ENCODE measurements at regions not wholly inside any gene's neighbourhood (a gene's known extent, or its start where the extent isn't known, plus 50 kb on each side); places are given as distances from the start of the nearest gene placed in this dataset.

GRCh38 chr4:175373031-175373430 is 439.0 kb downstream of the GPM6A start:
- no peak overlapping the region for H3K27ac ChIP-seq (ENCODE audit: extremely low read depth, low read depth, low read length)
- POLR2A ChIA-PET = no interaction called here

GRCh38 chr4:175374459-175374858 is 437.6 kb downstream of the GPM6A start:
- H3K9me3 ChIP-seq (ENCODE audit: control insufficient read depth, insufficient read depth, low read depth, low read length) = no peaks in the 10 kb centered on the region
- ChIA-PET CTCF (no interaction called here), POLR2A (no interaction called here)
- no peak for TF ChIP-seq ZFP3 (tag by site-specific recombination; IDR thresholded peaks at IDR 0.05; ENCODE audit: low read depth)
- H3K4me3 ChIP-seq (ENCODE audit: low read depth, low read length) = no peak overlapping the region
- H3K4me1 ChIP-seq (ENCODE audit: control insufficient read depth, insufficient read depth, low read length) = no peaks in the 10 kb centered on the region
- no peak overlapping the region for H3K27ac ChIP-seq (ENCODE audit: extremely low read depth, low read depth, low read length)
- H3K36me3 ChIP-seq (ENCODE audit: control insufficient read depth in 2 of 2, insufficient read depth in 1 of 2, low read length in 2 of 2) = no peaks in the 10 kb centered on the region

More at GRCh38 chr4:175373031-175373430, 439.0 kb downstream of the GPM6A start:
- CTCF ChIA-PET = no interaction called here
- H3K4me1 ChIP-seq (ENCODE audit: control insufficient read depth, insufficient read depth, low read length) = no peaks in the 10 kb centered on the region
- no peak for TF ChIP-seq ZNF654 (tag by site-specific recombination; IDR thresholded peaks at IDR 0.05; ENCODE audit: low read depth)
- TF ChIP-seq ZNF658 (tag by site-specific recombination; IDR thresholded peaks at IDR 0.05) = no peak
- no peak for TF ChIP-seq HIC1 (tag by site-specific recombination; IDR thresholded peaks at IDR 0.05)
- H3K4me3 ChIP-seq (ENCODE audit: low read depth, low read length) = no peak overlapping the region
- H3K36me3 ChIP-seq (ENCODE audit: control insufficient read depth in 2 of 2, insufficient read depth in 1 of 2, low read length in 2 of 2) = no peaks in the 10 kb centered on the region
- H3K9me3 ChIP-seq (ENCODE audit: control insufficient read depth, insufficient read depth, low read depth, low read length) = no peaks in the 10 kb centered on the region

GRCh38 chr4:175376287-175376977 is 435.6 kb downstream of the GPM6A start:
- Histone ChIP-seq H3K9me3 (ENCODE audit: control insufficient read depth, insufficient read depth, low read depth, low read length) (no peaks in the 10 kb centered on the region), H3K27ac (ENCODE audit: extremely low read depth, low read depth, low read length) (no peak overlapping the region), H3K36me3 (ENCODE audit: control insufficient read depth in 2 of 2, insufficient read depth in 1 of 2, low read length in 2 of 2) (no peaks in the 10 kb centered on the region), H3K4me1 (ENCODE audit: control insufficient read depth, insufficient read depth, low read length) (no peaks in the 10 kb centered on the region), H3K4me3 (ENCODE audit: low read depth, low read length) (no peak overlapping the region)
- CTCF ChIA-PET = no interaction called here
- POLR2A ChIA-PET = no interaction called here
- TF ChIP-seq ZNF610 (tag by site-specific recombination; IDR thresholded peaks at IDR 0.05; ENCODE audit: borderline replicate concordance) (no peak), ZFP37 (tag by site-specific recombination; IDR thresholded peaks at IDR 0.05) (no peak), KLF1 (tag by site-specific recombination; IDR thresholded peaks at IDR 0.05) (no peak), ZNF133 (tag by site-specific recombination; IDR thresholded peaks at IDR 0.05) (no peak), ZSCAN18 (tag by site-specific recombination; IDR thresholded peaks at IDR 0.05) (no peak), ZNF561 (tag by site-specific recombination; IDR thresholded peaks at IDR 0.05; ENCODE audit: borderline replicate concordance) (no peak), FEZF1 (tag by site-specific recombination; IDR thresholded peaks at IDR 0.05) (no peak), OSR2 (tag by site-specific recombination; IDR thresholded peaks at IDR 0.05) (no peak), ZNF473 (tag by site-specific recombination; IDR thresholded peaks at IDR 0.05) (no peak), ZNF707 (tag by site-specific recombination; IDR thresholded peaks at IDR 0.05) (no peak), GLIS1 (tag by site-specific recombination; IDR thresholded peaks at IDR 0.05) (no peak), SALL2 (tag by site-specific recombination; IDR thresholded peaks at IDR 0.05; ENCODE audit: borderline replicate concordance) (no peak), GFI1B (tag by site-specific recombination; IDR thresholded peaks at IDR 0.05) (no peak), ZBTB21 (tag by site-specific recombination; IDR thresholded peaks at IDR 0.05) (no peak), ELK4 (IDR thresholded peaks at IDR 0.05; ENCODE audit: borderline replicate concordance, low read depth, low read length) (no peak), ZBTB17 (tag by site-specific recombination; IDR thresholded peaks at IDR 0.05) (no peak), ZNF18 (tag by site-specific recombination; IDR thresholded peaks at IDR 0.05) (no peak), ZIC2 (tag by site-specific recombination; IDR thresholded peaks at IDR 0.05) (no peak), ZNF302 (tag by site-specific recombination; IDR thresholded peaks at IDR 0.05; ENCODE audit: low read depth) (no peak), ZNF670 (tag by site-specific recombination; IDR thresholded peaks at IDR 0.05; ENCODE audit: low read depth) (no peak)

Measured in HEK293 (cell line).